ENCODE measurements at regions not wholly inside any gene's neighbourhood (a gene's known extent, or its start where the extent isn't known, plus 50 kb on each side); places are given as distances from the start of the nearest gene placed in this dataset.

DNA sequence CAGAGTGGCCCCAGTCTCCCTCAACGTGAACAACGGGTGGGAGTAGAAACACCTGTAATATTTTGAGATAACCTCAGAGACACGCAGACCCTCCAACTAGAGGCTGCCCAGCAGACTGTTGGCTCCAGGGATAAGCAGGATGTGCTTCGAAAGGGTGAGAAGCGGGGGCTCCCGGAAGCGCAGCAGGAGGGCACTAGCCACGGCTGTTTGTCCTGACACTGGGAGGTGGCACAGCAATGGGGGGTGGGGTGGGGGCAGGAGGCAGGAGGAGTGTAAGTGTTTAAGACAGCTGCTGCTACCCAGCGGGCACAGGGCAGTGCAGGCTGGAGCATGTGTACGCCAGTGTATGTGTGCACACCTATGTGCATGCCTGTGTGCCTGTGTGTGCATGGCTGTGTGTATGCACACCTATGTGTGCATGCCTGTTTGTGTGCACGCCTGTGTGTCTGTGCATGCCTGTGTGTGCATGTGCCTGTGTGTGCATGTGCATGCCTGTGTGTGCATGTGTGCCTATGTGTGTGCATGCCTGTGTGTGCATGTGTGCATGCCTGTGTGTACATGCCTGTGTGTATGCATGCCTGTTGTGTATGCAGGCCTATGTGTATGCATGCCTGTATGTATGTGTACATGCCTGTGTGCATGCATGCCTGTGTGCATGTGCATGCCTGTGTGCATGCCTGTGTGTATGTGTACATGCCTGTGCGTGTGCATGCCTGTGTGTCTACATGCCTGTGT, 154.7 kb downstream of the SHANK2 start:
- ATAC-seq (ENCODE audit: insufficient number of reproducible peaks, low FRiP score, low read depth) = no peak
- H3K36me3 ChIP-seq = no peaks in the 10 kb centered on the region
- no peak overlapping the region for H3K27ac ChIP-seq
- H3K4me3 ChIP-seq = no peak overlapping the region
- no peaks in the 10 kb centered on the region for H3K27me3 ChIP-seq (replicated peaks; ENCODE audit: insufficient read depth)
- DNase-seq (ENCODE audit: low spot score) = no peak
- H3K4me1 ChIP-seq (ENCODE audit: control insufficient read depth in 1 of 2, low read depth in 2 of 2) = no peaks in the 10 kb centered on the region
- TF ChIP-seq, protein P1, sequence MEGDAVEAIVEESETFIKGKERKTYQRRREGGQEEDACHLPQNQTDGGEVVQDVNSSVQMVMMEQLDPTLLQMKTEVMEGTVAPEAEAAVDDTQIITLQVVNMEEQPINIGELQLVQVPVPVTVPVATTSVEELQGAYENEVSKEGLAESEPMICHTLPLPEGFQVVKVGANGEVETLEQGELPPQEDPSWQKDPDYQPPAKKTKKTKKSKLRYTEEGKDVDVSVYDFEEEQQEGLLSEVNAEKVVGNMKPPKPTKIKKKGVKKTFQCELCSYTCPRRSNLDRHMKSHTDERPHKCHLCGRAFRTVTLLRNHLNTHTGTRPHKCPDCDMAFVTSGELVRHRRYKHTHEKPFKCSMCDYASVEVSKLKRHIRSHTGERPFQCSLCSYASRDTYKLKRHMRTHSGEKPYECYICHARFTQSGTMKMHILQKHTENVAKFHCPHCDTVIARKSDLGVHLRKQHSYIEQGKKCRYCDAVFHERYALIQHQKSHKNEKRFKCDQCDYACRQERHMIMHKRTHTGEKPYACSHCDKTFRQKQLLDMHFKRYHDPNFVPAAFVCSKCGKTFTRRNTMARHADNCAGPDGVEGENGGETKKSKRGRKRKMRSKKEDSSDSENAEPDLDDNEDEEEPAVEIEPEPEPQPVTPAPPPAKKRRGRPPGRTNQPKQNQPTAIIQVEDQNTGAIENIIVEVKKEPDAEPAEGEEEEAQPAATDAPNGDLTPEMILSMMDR (IDR thresholded peaks at IDR 0.05) = no peak
- no peaks in the 10 kb centered on the region for H3K9me3 ChIP-seq

DNA sequence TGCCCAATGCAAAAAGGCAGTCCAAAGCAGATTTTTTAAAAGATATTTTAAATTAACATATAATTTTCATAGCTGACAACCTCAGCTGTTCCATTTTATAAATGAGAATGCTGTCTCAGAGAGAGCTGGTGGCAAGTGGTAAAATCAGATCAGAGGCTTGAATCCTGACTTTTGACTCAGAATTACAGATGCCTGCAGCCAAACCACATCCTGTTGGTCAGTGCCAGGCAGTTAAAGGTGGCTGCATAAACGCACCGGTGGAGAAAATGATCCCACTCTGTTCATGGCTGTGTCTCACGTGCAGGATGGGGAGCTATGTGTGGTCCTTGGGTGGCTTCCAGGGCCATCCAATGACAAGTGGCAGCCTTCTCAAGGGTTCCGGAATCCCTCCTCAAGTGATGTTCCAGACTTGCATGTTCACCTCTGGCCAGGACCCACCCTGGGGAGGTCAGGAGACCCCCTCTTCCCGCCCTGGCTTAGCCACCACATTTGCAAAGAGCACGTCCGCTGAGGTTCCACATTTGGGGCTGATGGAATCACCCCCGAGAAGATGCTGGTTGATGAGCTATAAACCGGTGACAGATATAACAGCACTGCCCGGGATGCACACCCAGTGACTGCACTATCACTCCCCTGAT, 155.5 kb downstream of the SHANK2 start:
- ATAC-seq (ENCODE audit: insufficient number of reproducible peaks, low FRiP score, low read depth) (no peak), DNase-seq (ENCODE audit: low spot score) (no peak)
- H3K9me3 ChIP-seq = no peaks in the 10 kb centered on the region
- TF ChIP-seq, protein P1 (IDR thresholded peaks at IDR 0.05) = no peak
- no peaks in the 10 kb centered on the region for H3K4me1 ChIP-seq (ENCODE audit: control insufficient read depth in 1 of 2, low read depth in 2 of 2)
- H3K36me3 ChIP-seq = no peaks in the 10 kb centered on the region
- no peak overlapping the region for H3K27ac ChIP-seq
- H3K27me3 ChIP-seq (replicated peaks; ENCODE audit: insufficient read depth) = no peaks in the 10 kb centered on the region
- H3K4me3 ChIP-seq = no peak overlapping the region

DNA sequence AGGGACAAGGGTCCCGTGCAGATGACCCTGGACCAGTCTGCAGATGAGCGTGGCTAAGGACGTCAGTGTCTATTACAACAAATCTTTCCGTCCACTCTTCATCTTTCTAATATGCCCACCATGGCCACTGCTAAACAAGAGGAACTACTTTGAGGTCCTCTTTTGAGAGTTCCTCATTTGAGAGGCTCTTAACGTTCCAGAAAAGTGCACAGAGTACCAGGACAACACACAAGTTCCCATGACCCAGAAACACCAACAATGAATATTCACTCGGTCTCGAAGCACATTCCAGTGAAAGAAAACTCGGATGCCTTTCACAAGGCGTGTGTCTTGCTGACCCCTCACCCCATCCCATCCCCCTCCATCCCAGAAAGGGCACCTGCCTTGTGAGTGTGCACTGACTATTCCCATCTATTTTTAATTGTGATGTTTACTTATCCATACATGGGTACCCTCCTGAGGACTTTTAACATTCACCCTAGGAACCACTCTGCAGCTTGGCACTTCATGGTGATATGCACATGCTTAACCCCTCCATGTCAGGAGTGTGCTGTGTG, 157.0 kb downstream of the SHANK2 start:
- Histone ChIP-seq H3K36me3 (no peaks in the 10 kb centered on the region), H3K4me3 (no peak overlapping the region), H3K4me1 (ENCODE audit: control insufficient read depth in 1 of 2, low read depth in 2 of 2) (no peaks in the 10 kb centered on the region), H3K9me3 (no peaks in the 10 kb centered on the region), H3K27me3 (replicated peaks; ENCODE audit: insufficient read depth) (no peaks in the 10 kb centered on the region), H3K27ac (no peak overlapping the region)
- no peak for ATAC-seq (ENCODE audit: insufficient number of reproducible peaks, low FRiP score, low read depth)
- no peak for DNase-seq (ENCODE audit: low spot score)
- TF ChIP-seq, protein P1 (IDR thresholded peaks at IDR 0.05) = no peak

DNA sequence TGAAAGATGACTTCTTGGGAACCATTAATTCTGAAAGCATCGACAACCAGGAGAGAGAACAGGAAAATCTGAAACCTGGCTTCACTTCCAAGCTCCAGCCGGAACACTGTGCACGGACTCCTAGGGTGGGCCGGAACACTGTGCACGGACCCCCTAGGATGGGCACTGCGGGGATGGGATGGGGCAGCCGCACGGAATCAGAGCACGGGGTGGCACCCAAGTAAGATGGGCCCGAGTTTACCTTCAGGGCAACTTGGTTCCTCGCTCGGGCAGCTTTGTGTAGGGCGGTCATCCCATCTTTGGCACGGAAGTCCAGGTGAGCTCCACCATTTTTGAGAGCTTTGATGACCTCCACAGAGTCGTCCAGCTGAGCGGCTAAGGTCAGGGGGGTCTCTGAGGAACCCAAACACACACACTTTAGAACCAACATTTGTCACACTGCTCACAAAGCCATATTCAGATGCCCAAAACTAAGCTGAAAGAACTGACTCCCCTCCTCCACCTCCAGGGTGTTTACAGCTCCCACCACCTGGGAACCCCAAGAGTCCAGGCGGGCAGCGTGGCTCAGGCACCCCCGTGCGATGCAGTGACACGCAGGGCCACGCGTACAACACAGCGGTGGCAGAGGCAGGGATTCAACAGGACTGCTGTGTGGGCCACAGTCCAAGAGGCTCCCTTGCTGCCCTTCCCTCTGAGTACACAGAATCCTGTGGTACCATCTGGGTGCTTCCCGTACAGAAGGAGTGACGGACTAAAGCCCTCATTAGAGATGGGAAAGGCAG, 157.9 kb downstream of the SHANK2 start:
- no peaks in the 10 kb centered on the region for H3K9me3 ChIP-seq
- H3K4me3 ChIP-seq = no peak overlapping the region
- H3K4me1 ChIP-seq (ENCODE audit: control insufficient read depth in 1 of 2, low read depth in 2 of 2) = no peaks in the 10 kb centered on the region
- H3K36me3 ChIP-seq = no peaks in the 10 kb centered on the region
- no peak overlapping the region for H3K27ac ChIP-seq
- DNase-seq (ENCODE audit: low spot score) (no peak), ATAC-seq (ENCODE audit: insufficient number of reproducible peaks, low FRiP score, low read depth) (no peak)
- H3K27me3 ChIP-seq (replicated peaks; ENCODE audit: insufficient read depth) = no peaks in the 10 kb centered on the region
- TF ChIP-seq, protein P1 (IDR thresholded peaks at IDR 0.05) = no peak

DNA sequence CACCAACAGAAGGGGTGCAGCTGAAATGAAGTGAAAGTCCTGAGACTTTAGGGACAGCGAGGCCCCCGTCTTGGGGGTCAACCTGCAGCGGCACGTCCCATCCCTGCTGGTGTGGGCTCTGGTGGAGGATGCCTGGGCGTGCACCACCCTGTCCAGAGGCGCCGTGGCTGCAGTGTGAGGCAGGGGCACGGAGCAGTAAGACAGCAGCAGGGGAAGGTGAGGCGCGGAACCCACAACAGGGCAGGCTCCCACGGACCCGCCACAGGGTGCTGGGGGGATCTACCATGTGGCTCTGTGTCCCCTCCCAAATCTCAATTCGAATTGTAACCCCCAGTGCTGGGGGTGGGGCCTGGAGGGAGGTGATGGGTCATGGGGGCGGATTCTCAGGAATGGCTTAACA, 158.6 kb downstream of the SHANK2 start:
- no peak for DNase-seq (ENCODE audit: low spot score)
- H3K27ac ChIP-seq = no peak overlapping the region
- H3K36me3 ChIP-seq = no peaks in the 10 kb centered on the region
- H3K9me3 ChIP-seq = no peaks in the 10 kb centered on the region
- ATAC-seq (ENCODE audit: insufficient number of reproducible peaks, low FRiP score, low read depth) = no peak
- H3K27me3 ChIP-seq (replicated peaks; ENCODE audit: insufficient read depth) = no peaks in the 10 kb centered on the region
- TF ChIP-seq, protein P1 (IDR thresholded peaks at IDR 0.05) = no peak
- no peak overlapping the region for H3K4me3 ChIP-seq
- no peaks in the 10 kb centered on the region for H3K4me1 ChIP-seq (ENCODE audit: control insufficient read depth in 1 of 2, low read depth in 2 of 2)
